T-helper 1 cell treated with Interleukin-12 subunit alpha and Interleukin-12 subunit beta and Interleukin-4 antibody, amounts not matched to agents 30 μg/mL and 1 μg/mL, for 36 hours (primary cell): ENCODE measurements at regions not wholly inside any gene's neighbourhood (a gene's known extent, or its start where the extent isn't known, plus 50 kb on each side); places are given as distances from the start of the nearest gene placed in this dataset.

ENCODE experiments used
- H3K27ac Mint-ChIP-seq: one replicate; pipeline ENCODE4 v1.8.0; 2021; ENCODE audit warnings: mild to moderate bottlenecking, mixed read lengths
- H3K27me3 Mint-ChIP-seq: one replicate; pipeline ENCODE4 v1.8.0; 2021; ENCODE audit warnings: low read depth, mixed read lengths
- H3K36me3 Mint-ChIP-seq: one replicate; pipeline ENCODE4 v1.8.0; 2021; ENCODE audit warnings: low read depth, mixed read lengths
- H3K4me1 Mint-ChIP-seq: one replicate; pipeline ENCODE4 v1.8.0; 2021; ENCODE audit warnings: low read depth, mixed read lengths
- H3K4me3 Mint-ChIP-seq: one replicate; pipeline ENCODE4 v1.8.0; 2021; ENCODE audit warnings: mild to moderate bottlenecking, moderate library complexity, mixed read lengths
- H3K9me3 Mint-ChIP-seq: one replicate; pipeline ENCODE4 v1.8.0; 2021; ENCODE audit warnings: mixed read lengths

DNA sequence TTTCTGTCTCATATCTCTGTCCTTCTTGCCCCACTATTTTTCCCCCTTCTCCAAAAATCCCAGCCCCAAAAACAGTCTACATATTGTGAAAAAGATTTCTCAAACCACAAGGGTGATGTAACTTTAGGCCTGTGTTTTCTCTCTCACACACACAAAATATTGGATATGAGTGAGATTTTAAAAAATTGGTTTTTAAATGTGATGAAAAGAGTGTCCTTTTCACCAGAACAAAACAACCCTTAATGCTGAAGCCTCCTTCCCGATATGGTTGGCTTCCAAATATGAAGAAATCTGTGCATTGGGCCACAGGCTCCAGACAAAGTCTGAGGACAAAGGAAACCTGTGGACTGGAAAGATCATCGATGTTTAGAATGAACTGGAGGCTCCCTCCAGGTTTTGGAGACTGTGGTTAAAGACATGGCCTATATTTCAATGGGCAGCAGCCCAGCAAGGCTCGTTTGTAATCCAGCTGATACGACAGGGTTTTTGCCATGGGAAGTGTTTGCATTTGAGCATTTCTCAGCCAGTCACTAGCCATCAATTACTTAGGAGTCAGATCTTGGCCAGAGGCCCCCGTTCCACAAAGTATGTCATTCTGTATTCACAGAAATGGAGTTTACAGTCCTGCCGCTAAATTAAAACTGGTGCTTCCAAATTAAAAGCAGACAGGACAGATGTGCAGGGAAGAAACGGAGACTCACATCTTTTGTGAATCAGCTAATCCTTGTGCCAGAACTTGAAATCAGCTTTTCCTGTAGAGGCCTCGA, 546.3 kb downstream of the EBF1 start:
- Mint-ChIP-seq H3K4me1 (peaks cover 2% of the 10 kb centered on the region), H3K27ac (no peak overlapping the region), H3K9me3 (peaks cover 1% of the 10 kb centered on the region), H3K36me3 (no peaks in the 10 kb centered on the region), H3K27me3 (no peaks in the 10 kb centered on the region), H3K4me3 (no peak overlapping the region)

DNA sequence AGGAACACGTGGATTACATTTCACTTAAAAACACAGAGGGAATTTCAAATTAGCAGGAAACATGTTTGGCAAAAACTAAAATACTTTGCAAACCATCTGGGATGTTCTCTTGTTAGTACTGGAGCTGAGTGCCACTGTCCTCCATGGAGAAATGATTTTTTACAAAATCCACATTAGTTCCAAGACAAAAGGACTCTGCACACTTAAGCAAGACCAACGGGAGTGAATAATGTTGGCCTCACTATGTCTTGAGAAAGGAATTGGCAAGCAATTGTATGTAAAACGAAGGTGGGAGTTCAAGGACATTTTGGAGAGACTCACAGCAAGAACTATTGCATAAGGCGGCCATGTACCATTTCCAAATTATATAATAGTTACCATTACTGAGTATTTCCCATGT, 547.5 kb downstream of the EBF1 start:
- Mint-ChIP-seq H3K27ac (no peak overlapping the region), H3K4me1 (peaks cover 2% of the 10 kb centered on the region), H3K27me3 (no peaks in the 10 kb centered on the region), H3K4me3 (no peak overlapping the region), H3K9me3 (peaks cover 9% of the 10 kb centered on the region), H3K36me3 (no peaks in the 10 kb centered on the region)

DNA sequence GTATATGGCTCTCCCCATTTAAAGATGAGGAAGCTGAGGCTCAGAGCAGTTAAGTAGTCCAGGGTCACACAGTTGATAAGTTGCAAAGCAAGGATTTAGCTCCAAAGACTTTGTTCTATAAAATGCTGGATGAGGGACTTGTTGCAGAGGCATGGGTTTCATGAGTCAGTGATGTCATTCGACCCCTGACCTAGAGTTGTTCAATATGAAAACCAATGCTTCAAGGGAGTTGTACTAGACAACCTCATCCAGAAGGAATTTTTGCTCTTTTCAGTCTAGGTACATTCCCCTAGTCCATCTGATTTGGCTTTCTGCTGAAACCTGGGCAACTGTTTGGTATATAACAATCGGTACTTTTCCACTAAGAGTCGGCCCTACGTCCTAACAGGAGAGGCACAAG, 550.4 kb downstream of the EBF1 start:
- H3K27me3 Mint-ChIP-seq = no peaks in the 10 kb centered on the region
- H3K27ac Mint-ChIP-seq = no peak overlapping the region
- peaks cover 9% of the 10 kb centered on the region for H3K9me3 Mint-ChIP-seq
- no peaks in the 10 kb centered on the region for H3K4me1 Mint-ChIP-seq
- no peaks in the 10 kb centered on the region for H3K36me3 Mint-ChIP-seq
- H3K4me3 Mint-ChIP-seq = no peak overlapping the region

DNA sequence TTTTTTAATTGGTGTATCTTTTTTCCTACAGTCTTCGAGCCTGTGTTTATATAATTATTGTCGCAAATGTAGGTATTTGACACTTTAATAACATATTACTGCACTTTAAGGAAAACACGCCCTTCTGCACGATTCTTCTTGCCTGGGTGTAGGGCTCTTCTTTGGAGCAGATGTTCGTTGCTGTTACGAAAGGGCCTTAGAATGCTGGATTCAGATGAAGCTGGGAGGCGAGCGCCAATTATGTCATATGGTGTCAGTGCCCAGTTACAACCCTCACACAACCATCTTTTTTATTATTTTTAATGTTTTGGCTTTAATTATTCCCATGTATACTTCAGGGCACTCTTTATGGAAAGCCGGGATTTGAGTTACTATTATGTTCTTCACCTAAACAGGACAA, 553.0 kb downstream of the EBF1 start:
- Mint-ChIP-seq H3K9me3 (peaks cover 9% of the 10 kb centered on the region), H3K4me3 (no peak overlapping the region), H3K4me1 (peaks cover 4% of the 10 kb centered on the region), H3K27ac (no peak overlapping the region), H3K36me3 (no peaks in the 10 kb centered on the region), H3K27me3 (no peaks in the 10 kb centered on the region)

DNA sequence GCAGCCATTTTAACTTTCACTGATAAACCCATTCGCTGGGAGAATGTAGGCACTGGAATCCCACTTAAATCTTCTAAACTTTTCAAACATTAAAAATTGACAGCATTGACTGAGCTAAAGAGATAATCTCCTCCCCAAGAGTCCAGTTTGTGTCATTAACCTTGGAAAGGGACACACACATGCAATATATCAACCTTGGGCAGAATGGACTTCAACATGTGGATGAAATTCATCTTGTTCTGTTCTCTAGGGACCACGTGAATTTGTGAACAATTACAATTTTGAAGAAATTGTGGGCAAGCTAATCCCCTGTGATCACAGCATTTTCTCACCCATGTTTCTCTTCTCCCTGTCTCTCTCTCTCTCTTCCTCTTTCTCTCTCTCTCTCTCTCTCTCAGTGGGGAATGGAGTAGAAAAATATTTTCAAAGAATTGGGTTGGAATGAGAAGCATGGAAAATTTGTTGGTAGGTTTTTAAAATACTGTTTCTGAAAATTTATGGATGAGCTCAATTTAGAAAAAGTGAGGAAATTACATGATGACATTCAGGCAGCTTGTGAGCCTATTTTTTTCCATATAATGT, 553.7 kb downstream of the EBF1 start:
- H3K4me3 Mint-ChIP-seq = no peak overlapping the region
- peaks cover 9% of the 10 kb centered on the region for H3K9me3 Mint-ChIP-seq
- no peak overlapping the region for H3K27ac Mint-ChIP-seq
- no peaks in the 10 kb centered on the region for H3K36me3 Mint-ChIP-seq
- H3K4me1 Mint-ChIP-seq = peaks cover 4% of the 10 kb centered on the region
- no peaks in the 10 kb centered on the region for H3K27me3 Mint-ChIP-seq

DNA sequence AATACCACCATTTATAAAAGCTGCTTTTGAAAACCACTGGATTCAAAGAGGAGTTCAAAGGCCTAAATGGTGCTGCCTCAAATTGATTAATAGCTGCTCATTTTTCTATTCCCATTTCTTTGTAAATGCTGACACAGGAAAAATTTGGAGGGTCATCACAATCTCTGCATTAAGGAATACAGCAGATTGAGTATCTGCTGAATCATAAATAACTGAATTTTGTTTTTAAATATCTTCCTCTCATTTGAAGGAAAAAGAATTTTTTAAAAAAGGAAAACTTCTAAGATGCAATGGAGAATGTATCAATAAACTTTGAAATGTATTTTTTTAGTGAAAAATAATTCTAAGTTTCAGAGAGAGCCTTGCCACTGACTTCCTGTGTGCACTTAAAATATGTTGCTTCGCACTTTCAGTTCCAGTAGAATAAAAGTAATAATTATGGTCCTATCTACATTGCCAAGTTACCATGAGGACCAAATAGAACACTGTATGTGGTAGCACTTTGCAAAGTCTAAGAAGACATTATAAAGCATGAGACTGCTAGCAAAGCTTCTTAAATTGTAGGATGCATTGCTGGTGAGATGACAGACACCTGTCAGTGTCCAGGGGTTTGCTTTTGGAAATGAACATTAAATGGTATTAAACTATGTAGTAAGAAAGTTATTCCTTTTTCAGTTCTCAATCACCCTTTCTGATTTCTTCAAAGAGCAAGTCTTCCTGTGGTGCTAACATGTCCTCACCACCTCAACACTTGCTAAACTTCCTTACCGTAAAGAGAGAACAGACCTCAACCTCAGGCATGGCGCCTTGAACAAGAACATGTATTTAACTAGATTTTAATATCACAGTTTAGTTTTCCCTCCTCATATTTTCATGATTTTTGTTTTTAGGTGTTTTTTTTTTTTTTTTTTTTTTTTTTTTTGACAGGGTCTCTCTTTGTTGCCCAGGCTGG, 555.1 kb downstream of the EBF1 start:
- H3K9me3 Mint-ChIP-seq = peaks cover 9% of the 10 kb centered on the region
- H3K27me3 Mint-ChIP-seq = no peaks in the 10 kb centered on the region
- H3K4me1 Mint-ChIP-seq = peaks cover 4% of the 10 kb centered on the region
- no peak overlapping the region for H3K4me3 Mint-ChIP-seq
- no peaks in the 10 kb centered on the region for H3K36me3 Mint-ChIP-seq
- no peak overlapping the region for H3K27ac Mint-ChIP-seq

DNA sequence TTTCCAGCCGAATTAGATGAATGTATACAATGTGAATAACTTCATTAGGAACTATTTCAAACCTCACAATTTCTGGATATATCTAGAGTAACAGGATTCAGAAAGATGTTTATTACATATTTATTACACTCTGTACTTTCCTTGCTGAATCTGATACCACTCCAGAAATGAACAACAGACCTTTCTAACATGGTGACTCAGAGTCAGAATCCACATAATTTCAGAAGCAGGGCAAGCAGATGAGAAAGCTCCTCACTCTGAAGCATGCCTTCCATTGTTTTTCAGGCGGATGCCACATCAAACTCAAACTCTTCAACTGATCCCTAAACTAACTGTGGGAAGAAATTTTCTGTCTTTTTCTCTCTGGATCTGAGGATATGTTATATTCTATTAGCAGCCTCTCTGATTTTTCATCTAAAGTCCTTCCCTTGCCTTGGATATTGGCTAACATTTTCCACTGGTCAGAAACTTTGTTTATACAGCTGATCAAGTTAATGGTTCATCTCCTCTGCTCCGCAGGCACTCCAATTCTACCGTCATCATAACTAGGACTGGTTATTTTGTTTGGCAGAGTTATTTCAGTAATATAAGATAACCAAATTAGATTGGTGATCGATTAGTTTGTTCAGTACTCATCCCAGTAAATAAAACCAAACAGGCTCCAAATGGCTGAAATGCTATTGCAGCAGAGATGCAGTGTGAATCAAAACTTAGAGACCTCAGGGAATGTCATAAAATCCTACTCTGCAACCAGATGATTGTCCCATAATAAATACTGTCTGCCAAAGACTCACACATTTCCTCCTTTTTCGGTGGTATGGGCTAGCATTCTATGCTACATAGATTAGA, 556.0 kb downstream of the EBF1 start:
- peaks cover 4% of the 10 kb centered on the region for H3K4me1 Mint-ChIP-seq
- no peaks in the 10 kb centered on the region for H3K27me3 Mint-ChIP-seq
- H3K4me3 Mint-ChIP-seq = no peak overlapping the region

DNA sequence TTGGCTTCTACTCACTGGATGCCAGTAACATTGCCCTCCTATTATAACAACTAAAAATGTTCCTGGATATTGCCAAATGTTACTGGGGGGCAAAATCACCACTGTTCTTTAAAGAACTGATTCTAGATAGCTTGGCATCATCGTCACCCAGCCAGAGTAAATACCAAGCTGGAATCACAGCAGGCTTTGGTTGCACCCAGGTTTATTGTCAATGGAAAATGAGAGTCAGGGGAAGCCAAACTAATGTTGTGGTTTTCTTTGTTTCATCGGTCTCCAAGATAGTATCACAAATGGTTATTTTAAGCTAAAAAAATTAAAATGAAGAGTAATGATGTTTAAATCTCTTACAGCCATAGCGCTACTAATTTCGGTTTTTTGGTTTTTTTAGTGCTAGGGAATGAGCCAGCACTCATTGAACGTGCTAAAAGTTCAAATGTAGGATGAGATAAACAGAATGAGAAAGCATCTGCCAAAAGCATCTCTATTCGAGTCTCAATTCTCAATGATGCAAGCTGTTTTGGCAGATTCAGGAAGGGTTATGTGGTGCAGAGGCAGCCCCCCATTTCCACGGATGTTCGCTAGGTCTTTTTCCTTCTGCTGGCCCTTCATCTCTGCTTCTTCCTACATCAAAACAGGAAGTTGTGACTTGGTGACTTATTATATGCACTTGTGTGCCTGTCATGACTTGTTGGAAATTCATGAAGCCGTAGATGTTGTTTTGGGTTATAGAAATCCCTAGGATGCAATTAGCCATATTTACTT, 558.0 kb downstream of the EBF1 start:
- no peaks in the 10 kb centered on the region for H3K36me3 Mint-ChIP-seq
- H3K4me3 Mint-ChIP-seq = no peak overlapping the region
- no peaks in the 10 kb centered on the region for H3K9me3 Mint-ChIP-seq
- peaks cover 4% of the 10 kb centered on the region for H3K4me1 Mint-ChIP-seq
- peaks cover 9% of the 10 kb centered on the region for H3K27me3 Mint-ChIP-seq
- no peak overlapping the region for H3K27ac Mint-ChIP-seq

More for the DNA sequence above, 556.0 kb downstream of the EBF1 start:
- Mint-ChIP-seq H3K9me3 (peaks cover 9% of the 10 kb centered on the region), H3K27ac (no peak overlapping the region), H3K36me3 (no peaks in the 10 kb centered on the region)

DNA sequence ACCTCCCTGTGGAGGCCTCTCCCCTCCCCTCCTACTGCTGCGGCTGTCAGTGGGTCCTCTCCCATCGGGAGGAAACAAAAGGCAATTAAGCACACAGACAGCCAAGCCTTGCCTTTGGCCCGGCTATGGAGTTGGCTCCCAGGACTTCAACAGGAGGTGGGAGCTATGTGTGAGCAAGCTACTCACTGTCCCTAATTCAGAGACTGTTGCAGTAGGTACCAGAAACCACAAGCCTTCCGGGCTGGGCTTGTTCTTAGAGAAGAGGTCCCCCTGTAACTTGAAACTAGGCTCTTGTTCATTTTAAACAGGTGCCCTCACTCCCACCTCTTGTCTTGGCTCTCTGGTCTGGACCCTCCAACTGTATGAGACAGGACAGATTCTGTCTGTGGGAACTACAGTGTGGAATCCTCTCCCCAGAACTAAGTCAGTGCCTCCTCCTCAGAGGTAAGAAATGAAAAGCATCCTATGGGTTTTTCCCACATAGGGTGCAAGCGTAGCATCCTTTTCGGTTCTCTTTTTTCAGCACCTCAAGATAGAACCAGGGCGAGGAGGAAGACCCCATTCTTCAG, 561.1 kb downstream of the EBF1 start:
- no peak overlapping the region for H3K4me3 Mint-ChIP-seq
- no peaks in the 10 kb centered on the region for H3K36me3 Mint-ChIP-seq
- H3K27ac Mint-ChIP-seq = no peak overlapping the region
- peaks cover 4% of the 10 kb centered on the region for H3K4me1 Mint-ChIP-seq
- no peaks in the 10 kb centered on the region for H3K9me3 Mint-ChIP-seq
- H3K27me3 Mint-ChIP-seq = peaks cover 9% of the 10 kb centered on the region

DNA sequence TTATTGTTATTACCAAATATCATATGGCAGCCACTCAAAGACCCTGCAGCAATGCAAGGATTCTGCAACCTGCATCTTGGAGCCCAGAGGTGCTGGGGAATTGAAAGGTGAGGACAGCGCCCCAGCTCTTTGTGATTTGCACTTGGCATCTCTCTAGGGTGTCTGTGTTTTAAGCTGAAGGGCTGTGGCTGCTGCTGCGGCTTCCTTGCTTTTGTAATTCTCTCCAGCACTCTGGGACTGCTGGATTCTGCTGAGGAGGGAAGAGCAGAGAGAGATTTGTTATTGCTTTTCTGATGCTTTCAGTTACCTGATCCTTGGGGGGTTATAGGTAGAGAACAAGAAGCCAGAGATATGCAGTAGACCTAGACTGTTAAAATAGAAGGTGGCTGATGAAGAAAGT, 562.4 kb downstream of the EBF1 start:
- Mint-ChIP-seq H3K4me1 (peaks cover 4% of the 10 kb centered on the region), H3K27me3 (peaks cover 9% of the 10 kb centered on the region), H3K27ac (no peak overlapping the region), H3K36me3 (no peaks in the 10 kb centered on the region), H3K4me3 (no peak overlapping the region), H3K9me3 (no peaks in the 10 kb centered on the region)

DNA sequence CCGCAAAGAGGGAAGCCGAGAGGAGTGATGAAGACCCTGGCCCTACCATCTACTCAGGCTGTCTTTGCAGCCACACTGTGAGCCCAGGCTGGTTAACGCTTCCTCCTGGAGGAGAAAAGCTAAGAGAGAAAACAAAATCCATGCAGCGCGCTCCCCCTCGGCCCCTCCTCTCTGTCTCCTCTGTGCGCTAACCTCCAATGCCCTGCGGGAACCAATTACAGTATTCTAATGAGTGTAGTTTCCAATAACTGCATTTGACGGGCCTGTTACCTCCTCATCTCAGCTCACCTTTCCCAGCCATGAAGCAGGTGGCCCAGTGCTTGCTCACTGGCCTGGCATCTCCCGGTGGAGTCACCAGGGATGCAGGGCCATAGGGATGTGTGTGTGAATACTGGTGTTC, 565.5 kb downstream of the EBF1 start:
- H3K27ac Mint-ChIP-seq = no peak overlapping the region
- no peaks in the 10 kb centered on the region for H3K9me3 Mint-ChIP-seq
- no peak overlapping the region for H3K4me3 Mint-ChIP-seq
- H3K27me3 Mint-ChIP-seq = peaks cover 9% of the 10 kb centered on the region
- no peaks in the 10 kb centered on the region for H3K36me3 Mint-ChIP-seq
- H3K4me1 Mint-ChIP-seq = no peaks in the 10 kb centered on the region

DNA sequence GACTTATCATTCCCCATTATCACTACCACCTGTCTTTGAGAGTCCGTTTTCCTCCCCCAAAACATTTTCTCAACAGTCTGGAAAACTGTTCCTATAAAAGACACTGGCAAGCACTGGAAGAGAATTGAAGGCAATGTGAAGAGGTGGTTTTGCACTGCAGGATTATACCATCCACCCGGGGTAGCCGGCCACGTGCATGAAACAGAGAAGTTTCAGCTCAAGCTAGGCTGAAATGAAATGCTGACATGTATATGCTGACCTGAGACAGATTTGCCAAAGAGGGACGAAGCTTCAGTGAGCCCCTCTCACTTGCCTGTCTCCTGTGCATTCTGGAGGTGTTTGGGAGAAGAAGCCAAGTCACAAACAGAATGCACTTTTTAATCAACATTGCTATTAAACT, 567.0 kb downstream of the EBF1 start:
- Mint-ChIP-seq H3K9me3 (no peaks in the 10 kb centered on the region), H3K4me3 (no peak overlapping the region), H3K4me1 (no peaks in the 10 kb centered on the region), H3K36me3 (no peaks in the 10 kb centered on the region), H3K27ac (no peak overlapping the region), H3K27me3 (peaks cover 5% of the 10 kb centered on the region)

DNA sequence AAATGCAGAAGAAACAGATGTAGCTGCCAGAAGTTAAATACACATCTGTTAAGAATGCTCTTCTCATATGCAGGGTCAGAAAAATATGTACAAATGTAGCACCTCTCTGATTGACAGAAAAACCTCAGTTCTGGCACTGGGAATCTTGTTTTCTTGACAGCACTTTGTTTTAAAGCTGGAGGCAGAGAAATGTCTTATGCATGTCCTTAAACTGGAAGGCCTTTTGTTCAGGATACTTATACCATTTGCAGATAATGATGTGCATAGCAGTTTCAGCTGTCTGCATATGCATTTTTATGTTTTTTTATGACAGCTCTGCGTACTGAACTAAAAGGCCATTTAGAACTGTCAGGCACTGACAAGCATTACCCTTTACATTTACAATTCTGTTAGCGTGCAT, 567.9 kb downstream of the EBF1 start:
- H3K4me3 Mint-ChIP-seq = no peak overlapping the region
- no peak overlapping the region for H3K27ac Mint-ChIP-seq
- H3K27me3 Mint-ChIP-seq = no peaks in the 10 kb centered on the region
- no peaks in the 10 kb centered on the region for H3K9me3 Mint-ChIP-seq
- H3K36me3 Mint-ChIP-seq = no peaks in the 10 kb centered on the region
- no peaks in the 10 kb centered on the region for H3K4me1 Mint-ChIP-seq
